ENCODE measurements at regions not wholly inside any gene's neighbourhood (a gene's known extent, or its start where the extent isn't known, plus 50 kb on each side); places are given as distances from the start of the nearest gene placed in this dataset.

DNA sequence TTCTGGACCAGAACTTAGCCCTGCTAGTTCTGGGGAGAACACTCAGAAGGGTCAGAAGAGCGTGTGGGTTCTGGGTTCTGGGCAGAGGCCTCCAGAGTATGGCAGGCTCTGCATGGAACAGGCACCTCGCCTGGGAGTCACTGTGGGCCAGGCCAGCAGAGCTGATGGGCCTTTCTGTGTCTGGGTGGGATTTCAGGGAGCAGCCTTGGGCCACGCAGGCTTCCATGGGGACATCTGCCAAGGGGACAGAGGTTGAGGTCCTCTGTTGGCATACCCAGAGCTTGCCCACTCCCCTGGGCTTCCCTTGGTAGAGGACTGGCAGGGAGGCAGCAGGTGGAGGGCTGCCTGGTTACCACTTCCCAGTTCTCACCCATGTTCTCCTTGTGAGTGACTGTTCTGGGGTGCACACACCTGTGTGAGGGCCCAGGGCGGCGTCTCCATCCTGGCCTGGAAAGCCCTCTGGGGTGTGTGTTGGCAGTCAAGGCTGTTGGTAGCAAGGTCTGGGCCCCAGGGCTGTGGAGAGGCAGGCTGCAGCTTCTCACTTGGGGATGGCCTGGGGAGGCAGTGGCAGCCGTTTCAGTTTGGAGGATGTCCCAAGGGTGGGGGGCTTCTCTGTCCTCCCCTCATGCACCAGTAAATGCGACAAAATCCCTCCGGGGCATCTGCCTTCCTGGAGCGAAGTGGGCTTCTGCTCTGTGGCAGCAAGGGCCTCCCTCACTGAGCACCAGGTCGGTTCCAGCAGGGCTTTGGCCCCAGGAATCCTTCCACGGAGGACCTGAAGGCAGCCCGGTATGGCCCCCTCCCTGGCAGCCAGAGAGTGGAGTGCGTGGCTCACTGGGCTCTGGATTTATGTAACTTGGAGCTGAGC lies 74.6 kb upstream of the HDAC4 start:
- DNase-seq, result no peak

DNA sequence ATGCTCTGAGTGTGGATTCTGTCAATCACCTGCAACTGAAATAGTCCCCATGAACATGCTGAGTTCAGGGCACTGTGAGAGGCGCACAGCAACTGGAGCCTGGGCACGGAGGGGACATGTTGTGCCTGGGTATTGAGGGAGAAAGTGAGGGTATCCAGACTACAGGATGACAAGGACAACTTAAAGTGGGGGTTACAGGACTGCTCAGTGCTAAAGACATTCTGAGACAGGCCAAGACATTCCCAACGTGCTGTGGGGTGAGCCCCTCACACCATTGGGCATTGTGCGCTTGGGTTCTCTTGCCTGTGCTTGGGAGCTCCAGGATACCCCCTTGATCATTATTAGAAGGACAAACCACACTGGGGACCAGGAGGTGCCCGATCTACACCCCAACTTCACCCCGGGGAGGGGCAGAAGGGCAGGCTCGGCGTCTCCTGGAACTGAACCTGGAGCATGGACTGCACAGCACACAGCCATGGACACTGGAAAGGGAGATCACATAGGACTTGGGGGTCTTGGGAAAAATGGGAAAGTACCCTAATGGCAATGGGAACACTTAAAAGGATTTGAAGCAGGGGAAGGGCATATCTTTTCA lies 72.5 kb upstream of the HDAC4 start:
- DNase-seq, result no peak

DNA sequence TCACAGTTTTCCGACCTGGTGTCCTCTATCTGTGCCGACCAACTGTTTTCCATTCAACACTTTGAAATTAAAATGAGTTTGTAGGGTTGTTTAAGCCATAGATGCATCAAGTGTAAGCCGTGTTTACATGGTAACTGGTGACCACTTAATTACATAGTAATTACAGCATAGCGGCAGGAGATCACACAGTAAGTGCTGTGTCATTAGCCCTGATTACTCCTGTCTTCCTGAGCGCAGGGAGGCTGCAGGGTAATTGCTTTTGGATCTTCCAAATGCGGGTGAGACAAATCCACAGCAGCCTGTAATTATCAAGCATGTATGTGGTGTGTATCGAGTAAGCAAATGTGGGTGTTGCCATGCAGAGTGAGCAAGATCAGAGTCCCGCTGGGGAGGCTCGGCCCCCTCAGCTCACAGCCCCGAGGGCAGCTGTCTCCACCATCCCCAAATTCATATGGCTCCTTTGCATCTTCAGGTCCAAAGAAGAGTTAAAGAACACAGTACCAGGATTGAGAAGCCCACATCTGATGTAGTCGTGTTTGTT lies 71.5 kb upstream of the HDAC4 start:
- no peak for DNase-seq

DNA sequence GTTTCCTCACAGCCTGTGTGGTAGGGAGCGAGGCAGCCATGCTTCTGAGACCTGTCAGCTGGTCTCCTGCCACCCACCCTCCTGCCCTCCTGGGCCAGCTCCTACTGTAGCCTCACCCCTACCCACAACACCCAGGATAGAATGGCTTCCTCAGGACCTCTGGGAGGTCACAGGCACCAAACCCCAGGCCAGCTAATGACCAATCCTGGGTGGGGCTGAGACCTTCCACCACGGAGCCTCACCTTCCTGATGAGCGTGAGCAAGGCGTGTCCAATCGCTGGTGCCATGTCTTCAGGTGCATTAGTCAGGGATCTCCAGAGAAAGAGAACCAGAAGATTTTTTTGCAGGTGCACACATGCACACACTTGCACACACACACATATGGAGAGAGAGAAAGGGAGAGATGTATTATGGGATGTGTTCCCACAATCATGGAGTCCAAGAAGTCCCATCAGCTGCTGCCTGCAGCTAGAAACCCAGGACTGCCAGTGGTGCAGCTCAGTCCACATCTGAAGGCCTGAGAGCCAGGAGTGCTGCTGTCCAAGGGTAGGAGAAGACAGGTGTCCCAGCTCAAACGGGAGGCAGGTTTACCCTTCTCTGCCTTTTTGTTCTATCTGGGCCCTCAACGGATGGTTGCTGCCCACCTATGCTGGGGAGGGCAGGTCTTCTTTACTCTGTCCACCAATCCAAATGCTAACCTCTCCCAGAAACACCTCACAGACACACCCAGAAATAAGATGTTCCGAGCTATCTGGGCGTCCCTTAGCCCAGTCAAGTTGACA lies 70.4 kb upstream of the HDAC4 start:
- no peak for DNase-seq

DNA sequence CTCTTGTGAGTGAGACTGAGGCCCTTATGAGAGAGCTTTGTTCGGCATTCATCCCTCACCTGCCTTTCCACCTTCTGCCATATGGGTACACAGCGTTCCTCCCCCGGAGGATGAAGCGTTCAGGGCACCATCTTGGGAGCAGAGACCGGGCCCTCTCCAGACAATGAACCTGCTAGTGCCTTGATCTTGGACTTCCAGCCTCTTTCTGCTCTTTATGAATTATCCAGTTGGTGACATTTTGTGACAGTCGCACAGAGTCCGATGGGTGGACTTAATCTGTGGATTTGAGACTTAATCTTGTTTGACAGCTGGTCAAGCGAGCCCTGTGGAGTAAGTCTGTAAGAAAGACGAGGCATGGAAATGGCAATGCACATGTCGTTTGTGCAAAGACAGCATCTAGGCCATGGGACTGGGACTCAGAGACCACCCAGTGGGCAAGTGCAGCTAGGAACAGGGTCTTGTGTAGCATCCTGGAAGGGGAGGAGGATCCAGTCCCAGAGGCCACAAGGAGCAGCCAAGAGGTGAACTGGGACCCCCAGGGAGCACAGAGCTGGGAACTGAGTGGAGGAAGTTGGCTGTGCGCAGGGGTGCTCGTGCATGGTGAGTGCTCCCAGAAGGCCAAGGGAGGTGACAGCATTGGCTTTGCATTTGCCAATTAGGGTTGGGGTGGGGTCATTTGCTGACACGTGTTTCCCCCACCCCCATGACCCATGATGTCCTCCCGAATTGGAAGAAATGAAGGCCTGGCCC lies 69.5 kb upstream of the HDAC4 start:
- no peak for DNase-seq

DNA sequence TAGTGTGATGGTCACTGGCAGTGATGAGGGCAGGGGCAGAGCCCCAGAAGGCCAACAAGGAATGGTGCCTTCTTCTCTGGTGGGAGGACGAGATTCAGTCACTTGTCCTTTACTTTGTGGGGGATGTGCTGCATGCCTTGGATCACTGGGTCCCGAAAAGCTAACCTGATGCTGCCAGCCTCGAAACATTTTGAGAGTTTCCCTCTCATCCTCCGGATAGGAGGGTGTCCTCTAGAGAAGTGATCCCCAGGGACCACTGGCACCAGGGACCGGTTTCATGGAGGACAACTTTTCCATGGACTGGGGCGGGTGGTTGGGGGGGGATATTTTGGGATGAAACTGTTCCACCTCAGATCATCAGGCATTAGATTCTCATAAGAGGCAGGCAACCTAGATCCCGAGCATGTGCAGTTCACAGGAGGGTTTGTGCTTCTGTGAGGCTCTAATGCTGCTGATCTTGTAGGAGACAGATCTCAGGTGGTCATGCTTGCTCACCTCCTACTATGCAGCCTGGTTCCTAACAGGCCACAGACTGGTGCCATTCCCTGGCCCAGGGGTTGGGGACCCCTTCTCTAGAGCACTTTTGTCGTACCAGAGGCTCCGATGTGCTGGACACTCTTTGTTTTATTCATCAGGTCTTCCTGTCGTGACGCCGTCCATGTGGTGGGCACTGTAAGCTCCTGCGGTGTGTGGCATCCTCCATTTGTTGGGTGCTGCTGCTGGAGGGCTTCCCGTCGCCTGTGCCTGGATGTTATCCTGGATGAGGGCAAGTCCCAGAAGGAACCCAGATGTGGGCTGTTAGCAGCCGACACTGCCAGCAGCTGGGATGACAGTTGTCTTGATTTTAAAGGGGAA lies 68.5 kb upstream of the HDAC4 start:
- no peak for DNase-seq

DNA sequence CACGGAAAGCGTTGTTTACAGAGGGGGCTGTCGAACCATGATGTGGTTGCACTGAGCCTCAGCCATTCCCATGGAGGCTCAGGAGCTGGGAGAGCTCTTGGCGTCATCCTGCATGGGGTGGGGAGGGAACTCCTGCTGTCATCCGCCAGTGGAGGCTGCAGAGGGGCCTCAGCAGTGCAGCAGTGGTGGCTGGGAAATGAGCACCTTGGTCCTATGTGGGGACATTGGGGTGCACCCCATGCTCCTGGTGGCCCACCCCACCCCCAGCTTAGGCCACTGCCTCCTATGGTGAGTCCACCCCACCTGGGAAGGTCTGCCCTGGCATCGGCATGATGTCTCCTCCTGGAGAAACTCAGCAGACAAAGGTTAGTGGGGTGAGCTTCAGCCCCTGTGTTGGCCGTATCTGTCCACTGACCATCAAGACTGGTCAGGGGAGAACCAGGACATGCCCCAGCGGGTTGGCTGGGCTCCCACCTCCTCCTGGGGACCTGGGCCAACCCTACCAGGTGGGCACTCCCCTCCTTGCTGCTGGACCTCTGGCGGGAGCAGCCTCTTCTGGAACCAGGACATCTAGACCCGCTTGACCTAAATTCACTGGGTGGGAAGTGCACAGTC lies 67.8 kb upstream of the HDAC4 start:
- DNase-seq, result no peak

DNA sequence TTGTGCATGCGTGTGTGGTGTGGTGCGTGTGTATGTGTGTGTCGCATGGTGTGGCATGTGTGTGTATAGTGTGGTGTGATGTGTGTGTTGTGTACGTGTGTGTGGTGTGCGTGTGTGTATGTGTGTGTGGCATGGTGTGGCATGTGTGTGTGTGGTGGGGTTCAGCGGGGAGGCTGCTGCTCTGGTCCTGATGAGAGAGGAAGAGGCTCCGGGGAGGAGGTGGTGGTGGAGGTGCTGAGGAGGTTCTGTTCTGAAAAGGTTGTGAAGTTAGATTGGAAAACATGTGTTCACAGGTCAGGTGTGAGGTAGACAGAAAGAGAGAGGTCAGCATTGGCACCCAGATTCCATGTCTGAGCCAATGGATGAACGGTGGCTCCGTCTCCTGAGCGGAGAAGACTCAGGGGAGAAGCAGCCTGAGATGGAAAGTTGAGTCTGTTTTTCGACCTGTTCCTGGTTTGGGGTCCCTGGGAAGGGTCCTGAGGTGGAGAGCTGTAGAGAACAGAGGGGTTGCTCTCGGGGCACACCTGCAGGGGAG lies 67.2 kb upstream of the HDAC4 start:
- DNase-seq, result no peak

DNA sequence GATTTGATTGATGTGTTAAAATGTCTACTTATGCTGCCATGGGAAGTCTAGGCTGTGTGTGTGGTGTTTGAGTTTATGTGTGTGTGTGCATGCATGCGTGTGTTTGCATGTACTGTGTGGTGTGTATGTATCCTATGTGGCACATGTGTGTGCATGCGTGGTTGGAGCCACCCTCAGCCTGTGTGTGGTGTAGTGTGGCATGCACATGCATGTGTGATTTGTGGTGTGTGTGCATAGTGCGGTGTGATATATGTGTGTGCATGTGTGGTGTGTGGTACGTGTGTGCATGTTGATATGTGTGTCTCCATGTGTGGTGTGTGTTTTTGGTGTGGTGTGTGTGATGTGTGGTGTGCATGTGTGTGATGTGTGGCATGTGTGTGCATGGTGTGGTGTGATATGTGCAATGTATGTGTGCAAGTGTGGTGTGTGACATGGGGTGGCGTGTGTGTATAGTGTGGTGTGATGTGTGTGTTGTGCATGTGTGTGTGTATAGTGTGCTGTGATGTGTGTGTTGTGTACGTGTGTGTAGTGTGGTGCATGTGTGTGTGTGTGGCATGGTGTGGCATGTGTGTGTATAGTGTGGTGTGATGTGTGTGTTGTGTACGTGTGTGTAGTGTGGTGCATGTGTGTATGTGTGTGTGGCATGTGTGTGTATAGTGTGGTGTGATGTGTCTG lies 66.6 kb upstream of the HDAC4 start:
- DNase-seq, result no peak

DNA sequence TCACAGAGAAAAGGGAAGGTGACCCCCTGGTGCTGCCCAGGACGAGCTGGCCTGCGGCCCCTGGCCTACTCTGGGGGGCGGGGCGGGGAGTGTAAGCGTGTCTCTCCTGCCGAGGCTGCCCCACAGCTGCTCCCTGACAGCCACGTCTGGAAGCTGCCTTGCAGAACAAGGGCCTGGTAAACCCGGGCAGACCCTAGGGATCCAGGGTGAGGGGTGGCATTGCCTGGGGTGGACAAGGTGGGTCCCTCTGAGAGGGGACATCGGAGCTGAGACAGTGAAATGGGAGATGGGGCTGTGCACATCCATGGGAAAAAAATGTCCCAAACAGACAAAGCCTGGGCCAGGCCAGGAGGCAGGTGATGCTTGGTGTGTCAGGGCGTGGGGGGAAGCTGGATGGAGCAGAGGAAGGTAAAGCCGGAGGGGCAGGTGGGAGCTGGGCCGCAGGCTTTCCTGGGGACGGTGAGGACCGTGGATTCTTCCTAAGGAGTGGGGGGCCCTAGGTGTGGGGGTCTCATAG lies 66.0 kb upstream of the HDAC4 start:
- no peak for DNase-seq

DNA sequence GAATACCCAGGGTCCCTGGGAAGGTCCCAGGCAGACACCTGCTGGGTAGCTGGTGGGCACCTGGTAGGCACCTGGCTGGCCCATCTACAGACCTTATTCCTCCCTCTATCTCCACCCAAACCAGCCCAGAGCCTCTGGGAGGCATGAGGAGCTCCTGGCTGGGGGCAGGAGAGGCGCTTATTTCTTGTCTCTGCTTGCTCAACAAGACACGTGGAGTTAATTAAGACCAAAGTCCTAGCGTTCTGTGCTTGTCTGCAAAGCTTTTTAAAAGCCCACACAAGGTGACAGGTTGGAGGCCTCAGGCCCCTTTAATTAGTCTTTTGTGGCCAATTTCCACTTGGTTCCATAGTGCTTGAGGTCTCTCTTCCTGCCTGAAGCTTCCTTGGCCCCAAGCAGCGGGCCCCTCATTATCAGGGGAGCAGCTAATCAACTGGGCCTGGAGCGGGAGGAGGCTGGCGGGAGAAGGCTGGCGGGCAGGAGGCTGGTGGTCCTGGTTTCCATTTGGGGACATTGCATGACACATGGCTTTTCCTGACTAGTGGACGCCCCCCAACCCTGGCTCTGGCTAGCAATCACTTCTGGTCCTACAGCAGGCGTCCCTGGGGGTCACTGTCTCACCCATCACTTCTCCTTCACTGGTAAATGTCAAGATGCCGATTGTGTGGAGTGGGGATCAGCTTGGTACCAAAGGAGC lies 65.4 kb upstream of the HDAC4 start:
- DNase-seq, result no peak

DNA sequence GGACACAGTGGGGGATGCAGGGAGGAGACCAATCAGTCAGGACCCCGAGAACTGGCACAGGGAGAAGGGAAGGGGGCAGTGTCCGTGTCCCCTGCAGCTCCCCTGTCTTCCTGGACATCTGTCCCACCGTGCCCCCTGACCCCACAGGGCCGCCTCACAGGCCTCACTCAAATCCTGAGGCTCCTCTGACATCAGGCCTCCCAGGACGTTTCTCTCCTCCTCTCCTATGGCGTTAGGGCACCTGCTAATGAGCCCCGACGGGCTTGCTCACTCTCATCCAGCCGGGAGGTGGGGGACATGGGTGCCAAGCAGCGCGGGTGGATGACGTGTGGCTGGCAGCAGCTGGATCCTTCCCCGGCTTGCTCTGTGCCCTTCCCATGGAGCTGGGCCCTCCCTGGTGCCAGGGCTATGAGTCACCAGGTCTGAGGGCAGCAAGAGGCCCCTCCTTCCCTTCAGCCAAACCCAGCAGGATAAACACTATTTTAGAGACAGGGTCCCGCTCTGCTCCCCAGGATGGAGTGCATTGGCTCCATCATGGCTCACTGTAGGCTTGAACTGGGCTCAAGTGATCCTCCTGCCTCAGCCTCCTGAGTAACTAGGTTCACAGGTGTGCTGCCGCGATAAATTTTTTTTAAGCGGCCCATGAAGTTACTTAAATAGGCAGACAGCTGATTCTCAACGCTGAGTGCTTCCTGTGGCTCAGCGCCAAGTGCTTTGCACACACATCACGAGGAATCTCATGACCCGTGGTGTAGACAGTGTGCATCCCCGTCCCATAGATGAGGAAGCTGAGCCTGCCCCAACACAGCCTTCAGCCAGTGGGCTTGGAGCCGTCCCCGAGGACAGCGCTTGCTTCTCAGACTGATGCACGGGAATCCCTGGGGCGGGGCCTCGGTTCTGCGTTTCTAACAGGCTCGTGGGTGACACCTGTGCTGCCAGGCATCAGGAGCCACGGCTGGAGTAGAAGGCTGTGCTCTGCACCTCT lies 64.5 kb upstream of the HDAC4 start:
- peak; percentile 77 for DNase-seq

DNA sequence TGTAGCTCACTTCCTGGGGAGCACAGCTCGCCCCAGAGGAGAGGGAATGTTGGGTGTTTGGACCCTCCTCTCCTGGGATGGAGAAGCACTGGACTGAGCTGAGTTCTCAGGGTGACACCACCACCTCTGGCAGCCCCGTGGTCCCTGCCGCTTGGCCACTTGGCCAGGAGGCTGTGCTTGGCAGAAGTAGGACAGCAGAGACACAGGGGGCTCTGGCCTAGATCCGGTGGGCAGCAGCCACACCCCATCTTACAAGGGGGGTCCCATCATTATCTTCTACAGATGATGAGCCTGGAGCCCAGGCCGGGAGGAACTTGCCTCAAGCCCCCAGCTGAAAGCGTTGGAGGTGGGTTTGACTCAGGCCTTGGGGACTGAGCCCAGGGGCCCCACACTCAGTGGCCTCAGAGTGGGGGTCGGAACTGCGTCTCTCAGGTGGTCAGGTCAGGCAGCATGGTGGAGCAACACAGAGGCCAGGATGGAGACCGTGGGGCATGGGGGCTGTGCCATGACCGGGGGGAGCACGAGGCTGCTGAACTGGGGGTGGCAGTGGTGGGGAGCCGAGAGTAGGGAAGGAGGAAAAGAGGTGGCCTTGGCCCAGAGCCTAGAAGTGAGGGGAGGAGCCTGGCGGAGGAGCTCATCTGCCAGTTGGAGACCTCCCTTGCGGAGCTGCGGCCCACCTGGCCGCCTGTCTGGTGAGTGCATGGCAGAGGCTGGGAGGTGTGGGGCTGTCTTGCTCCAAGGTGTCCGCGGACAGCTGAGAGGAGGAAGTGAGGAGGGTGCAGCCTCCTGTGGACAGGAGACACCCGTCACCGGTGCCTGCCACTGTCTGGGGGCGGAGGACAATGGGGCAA lies 63.6 kb upstream of the HDAC4 start:
- no peak for DNase-seq

DNA sequence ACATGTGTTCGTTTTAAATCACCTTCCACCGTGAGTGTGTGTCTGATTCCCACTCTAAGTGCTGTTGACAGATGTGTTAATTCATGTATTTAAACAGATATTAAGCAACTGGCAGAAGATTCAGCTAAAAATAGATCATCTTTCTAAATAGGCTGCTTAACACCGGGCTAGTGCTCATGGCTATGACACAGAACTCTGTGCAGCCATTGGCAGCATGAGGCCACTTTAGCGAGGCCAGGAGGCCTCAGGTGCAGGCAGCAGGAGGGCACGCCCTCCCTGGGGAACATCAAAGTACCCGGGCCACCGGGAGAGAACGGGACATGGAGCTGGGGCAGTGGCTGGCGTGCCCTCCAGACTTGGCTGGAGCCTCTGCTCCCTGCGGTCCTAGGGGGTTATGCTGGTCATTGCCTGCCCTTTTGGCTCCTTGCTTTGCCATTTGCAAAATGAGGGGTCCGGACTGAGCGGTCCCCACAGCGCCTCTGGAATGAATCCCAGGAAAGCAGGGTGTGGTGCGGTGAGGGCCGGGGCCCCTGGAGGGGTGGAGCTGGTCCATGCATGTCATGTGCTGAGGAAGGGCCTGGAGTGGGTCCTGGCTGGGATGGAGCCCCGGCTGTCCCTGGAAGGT lies 62.8 kb upstream of the HDAC4 start:
- no peak for DNase-seq

DNA sequence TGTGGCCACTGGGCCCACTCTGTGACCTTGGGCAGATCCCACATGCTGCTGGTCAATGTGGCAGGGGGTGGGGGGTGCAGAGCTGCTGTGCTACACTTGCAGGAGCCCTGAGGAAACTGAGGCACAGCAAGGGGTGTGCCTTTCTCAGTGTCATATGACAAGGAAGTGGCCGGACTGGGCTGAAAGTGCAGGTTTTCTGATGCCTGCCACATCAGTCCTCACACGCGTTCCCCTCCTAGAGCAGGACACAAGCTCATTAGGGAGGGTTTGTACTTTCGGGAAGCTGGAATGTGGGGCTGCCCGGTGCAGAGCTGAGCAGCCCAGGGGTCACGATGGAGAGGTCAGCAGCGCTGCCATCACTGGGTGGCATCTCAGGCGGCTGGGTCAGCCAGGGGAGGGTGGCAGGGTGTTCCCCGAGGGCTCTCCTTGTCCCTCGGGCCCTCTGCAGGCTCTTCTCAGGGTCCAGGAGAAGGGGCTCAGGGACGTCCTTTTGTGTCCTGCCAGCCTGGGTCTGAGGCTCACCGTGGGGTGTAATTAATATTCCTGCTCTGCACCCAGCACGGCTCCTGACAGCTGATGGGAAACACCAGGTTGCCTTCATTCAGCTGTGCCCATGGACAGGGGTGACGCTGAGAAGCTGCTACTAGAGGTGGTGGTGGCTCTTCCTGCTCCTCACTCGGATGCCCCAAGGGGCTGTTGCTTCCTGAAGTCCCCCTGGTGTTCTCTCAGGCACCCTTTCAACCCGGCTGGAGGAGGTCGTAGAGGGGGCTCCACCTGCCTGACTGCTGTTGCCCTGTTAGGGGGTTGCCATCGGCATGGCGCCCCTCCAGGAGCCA lies 62.1 kb upstream of the HDAC4 start:
- no peak for DNase-seq

DNA sequence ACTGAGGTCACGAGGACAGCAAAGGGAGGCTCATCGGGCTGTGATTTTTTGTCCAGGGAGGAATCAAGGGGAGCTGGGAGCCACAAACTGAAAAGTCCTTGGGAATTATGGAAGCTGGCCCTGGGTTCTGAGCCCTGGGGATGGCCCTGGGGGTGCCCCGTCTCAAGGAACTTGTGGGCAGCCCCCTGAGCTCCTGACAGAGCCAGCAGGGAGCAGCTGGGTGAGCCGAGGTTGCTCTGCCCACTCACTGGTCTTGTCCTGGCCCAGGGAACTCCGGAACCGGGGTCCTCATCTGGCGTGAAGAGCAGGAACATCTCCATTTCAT lies 61.3 kb upstream of the HDAC4 start:
- DNase-seq, result no peak

All from hippocampal formation (tissue), 2 donors.